ENCODE measurements at regions not wholly inside any gene's neighbourhood (a gene's known extent, or its start where the extent isn't known, plus 50 kb on each side); places are given as distances from the start of the nearest gene placed in this dataset.
A peak's percentile ranks its signal among the peaks of the same experiment; 100 is the strongest.

DNA sequence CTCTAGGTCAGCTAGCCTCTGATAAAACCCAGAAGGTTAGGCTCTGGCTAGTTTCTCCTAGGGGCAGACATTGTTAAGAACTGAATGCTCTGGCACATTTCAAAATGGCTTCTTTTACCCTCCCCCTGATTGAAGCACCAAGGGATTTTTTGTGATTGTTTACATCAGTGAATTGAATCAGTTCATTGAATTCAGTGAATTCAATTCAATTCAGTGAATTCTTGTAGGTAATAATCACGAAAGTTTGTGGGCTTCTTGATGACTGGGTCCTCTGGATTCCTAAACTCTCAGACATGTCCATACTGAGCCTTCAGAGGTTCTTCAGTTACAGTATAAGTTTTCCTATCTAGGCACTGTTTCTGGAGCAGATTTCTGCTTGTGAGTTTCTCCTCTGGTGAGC, 135.2 kb upstream of the ELAC2 start:
- ChIA-PET CTCF (ENCODE audit: partially characterized antibody) (no interaction called here), POLR2A (ENCODE audit: partially characterized antibody) (no interaction called here)
- TF ChIP-seq KDM1A (IDR thresholded peaks at IDR 0.05; ENCODE audit: borderline replicate concordance, low read length) = no peak
- TF ChIP-seq ZNF274 (IDR thresholded peaks at IDR 0.05; ENCODE audit: borderline replicate concordance, extremely low read depth, low read length) = no peak
- TF ChIP-seq, protein P1, sequence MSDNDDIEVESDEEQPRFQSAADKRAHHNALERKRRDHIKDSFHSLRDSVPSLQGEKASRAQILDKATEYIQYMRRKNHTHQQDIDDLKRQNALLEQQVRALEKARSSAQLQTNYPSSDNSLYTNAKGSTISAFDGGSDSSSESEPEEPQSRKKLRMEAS (IDR thresholded peaks at IDR 0.05) = no peak
- no peak for TF ChIP-seq SIN3A (conservative IDR thresholded peaks at IDR 0.05 in 1 of 2, IDR thresholded peaks at IDR 0.05 in 1 of 2; ENCODE audit: low read depth in 1 of 2, low read length in 2 of 2)
- no peak for TF ChIP-seq SRF (IDR thresholded peaks at IDR 0.05; ENCODE audit: low read depth, low read length)
- no peak for TF ChIP-seq EGR1 (IDR thresholded peaks at IDR 0.05; ENCODE audit: borderline replicate concordance, low read depth, low read length)
- no peak for TF ChIP-seq SAP30 (IDR thresholded peaks at IDR 0.05; ENCODE audit: insufficient read depth, insufficient replicate concordance, low read length)
- Histone ChIP-seq H2BK20ac (ENCODE audit: low read length) (no peak overlapping the region), H4K91ac (replicated peaks; ENCODE audit: insufficient read length, low read length) (no peak overlapping the region), H3K14ac (ENCODE audit: insufficient read length) (no peak overlapping the region), H4K5ac (ENCODE audit: insufficient read length, low read depth, low read length) (no peak overlapping the region), H2AFZ (ENCODE audit: low read length) (peak overlapping the region; percentile 60), H3K23ac (ENCODE audit: insufficient read length) (no peak overlapping the region), H3K36me3 (ENCODE audit: control insufficient read depth in 2 of 4, insufficient read depth in 4 of 4, low read length in 3 of 4) (no peaks in the 10 kb centered on the region), H3K79me2 (ENCODE audit: control insufficient read depth in 1 of 2, insufficient read depth in 2 of 2, low read length in 2 of 2) (no peaks in the 10 kb centered on the region), H3K18ac (ENCODE audit: extremely low read depth, low read length) (no peak overlapping the region), H3K4me1 (replicated peaks in 1 of 4; ENCODE audit: control insufficient read depth in 3 of 4, insufficient read depth in 4 of 4, low read length in 3 of 4) (no peaks in the 10 kb centered on the region), H3K56ac (replicated peaks; ENCODE audit: insufficient read length, low read depth, low read length) (no peak overlapping the region), H2BK120ac (replicated peaks; ENCODE audit: low read depth, low read length) (no peak overlapping the region), H3K9ac (replicated peaks in 1 of 4; ENCODE audit: extremely low read depth in 1 of 4, low read depth in 3 of 4, low read length in 3 of 4) (no peak overlapping the region), H3K27ac (ENCODE audit: low read depth, low read length) (no peak overlapping the region), H3K4me2 (ENCODE audit: insufficient read depth in 1 of 2, low read depth in 2 of 2, low read length in 2 of 2) (no peak overlapping the region), H2BK5ac (ENCODE audit: low read depth, low read length) (no peak overlapping the region), H3K79me1 (ENCODE audit: low read depth, low read length) (no peaks in the 10 kb centered on the region), H3K23me2 (ENCODE audit: low read depth, low read length) (no peaks in the 10 kb centered on the region), H2AK5ac (ENCODE audit: low read depth, low read length) (no peak overlapping the region), H2BK12ac (ENCODE audit: low read depth, low read length) (no peak overlapping the region), H3K9me3 (ENCODE audit: insufficient read depth in 2 of 2, low read depth in 1 of 2, low read length in 1 of 2) (no peaks in the 10 kb centered on the region), H3K27me3 (replicated peaks in 1 of 4; ENCODE audit: control insufficient read depth in 3 of 4, extremely low read depth in 1 of 4, insufficient read depth in 3 of 4, low read length in 3 of 4) (no peaks in the 10 kb centered on the region), H4K20me1 (replicated peaks in 1 of 2; ENCODE audit: control insufficient read depth in 1 of 2, insufficient read depth in 2 of 2, low read length in 2 of 2) (no peaks in the 10 kb centered on the region), H3K4ac (replicated peaks; ENCODE audit: insufficient read length, low read depth, low read length) (no peak overlapping the region), H2BK15ac (ENCODE audit: low read length) (no peak overlapping the region), H3K4me3 (ENCODE audit: extremely low read depth in 1 of 4, insufficient read depth in 2 of 4, low read depth in 3 of 4, low read length in 4 of 4) (no peak overlapping the region), H4K8ac (ENCODE audit: extremely low read depth, insufficient read depth, low read length) (no peak overlapping the region)
- no peak for DNase-seq (ENCODE audit: low read depth in 1 of 2, low spot score in 2 of 2)
- WGBS, 2 experiments (ENCODE audit: extremely low coverage in 1 of 2, insufficient coverage in 1 of 2, insufficient read length in 1 of 2, insufficient replicate concordance in 2 of 2, low coverage in 1 of 2, low lambda C conversion rate in 2 of 2, missing lambda C conversion rate in 1 of 2) = 93% methylated on average over 1 of the region's 1 CpG; no CpG with 5 or more reads in 1 of the 2 experiments
- no peak for FAIRE-seq
